Spleen (tissue), 7 donors: ENCODE measurements at regions not wholly inside any gene's neighbourhood (a gene's known extent, or its start where the extent isn't known, plus 50 kb on each side); places are given as distances from the start of the nearest gene placed in this dataset.

Source experiments
- POLR2A ChIP-seq, 3 donors: fragments of 450-650 bp; IDR thresholded peaks; one replicate each; pipeline ENCODE4 v1.5.1; 2017; ENCODE audit warnings: antibody characterized with exemption in 3 of 3, mild to moderate bottlenecking in 1 of 3
- TF ChIP-seq, protein P1 (sequence below), 11 experiments: fragments of 200-600 bp in 7 of 11; fragments of 450-650 bp in 4 of 11; sonication (generic) in 4 of 11; IDR thresholded peaks in 8 of 11; conservative IDR thresholded peaks in 3 of 11; 1 replicate in 7 of 11; 2 replicates in 4 of 11; pipeline versions ENCODE4 v1.4.0 to v1.8.0; 2016 to 2021; ENCODE audit warnings: antibody characterized with exemption in 11 of 11, inconsistent platforms in 4 of 11, mild to moderate bottlenecking in 1 of 11
- donor health status: DM: no; HTN: no; CAD: no; lungs with moderate emphysema.
- donor health status: DM: no; HTN: no; CAD: no.
- donor health status: DM: no; HTN: no; CAD: no.

DNA sequence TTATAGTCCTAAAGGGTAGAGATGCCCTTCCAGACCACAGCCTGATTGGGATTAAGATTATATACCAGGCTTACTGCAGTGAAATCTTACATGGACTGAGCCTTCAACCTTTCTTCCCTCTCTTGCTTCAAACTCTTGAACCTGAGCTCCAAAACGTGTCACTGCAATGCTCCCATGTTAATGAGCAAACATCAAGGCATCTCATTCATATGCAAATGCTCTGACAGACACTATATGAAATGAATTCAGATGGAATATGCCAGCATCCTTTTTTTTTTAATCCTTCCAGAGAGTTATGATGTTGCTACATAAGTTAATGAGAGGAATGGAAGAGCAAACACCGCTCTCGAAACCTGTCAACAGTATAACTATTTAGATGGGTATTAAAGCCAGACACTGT lies 611.9 kb upstream of the CDH11 start:
- no peak for TF ChIP-seq POLR2A (IDR thresholded peaks at IDR 0.05)
- TF ChIP-seq, protein P1, sequence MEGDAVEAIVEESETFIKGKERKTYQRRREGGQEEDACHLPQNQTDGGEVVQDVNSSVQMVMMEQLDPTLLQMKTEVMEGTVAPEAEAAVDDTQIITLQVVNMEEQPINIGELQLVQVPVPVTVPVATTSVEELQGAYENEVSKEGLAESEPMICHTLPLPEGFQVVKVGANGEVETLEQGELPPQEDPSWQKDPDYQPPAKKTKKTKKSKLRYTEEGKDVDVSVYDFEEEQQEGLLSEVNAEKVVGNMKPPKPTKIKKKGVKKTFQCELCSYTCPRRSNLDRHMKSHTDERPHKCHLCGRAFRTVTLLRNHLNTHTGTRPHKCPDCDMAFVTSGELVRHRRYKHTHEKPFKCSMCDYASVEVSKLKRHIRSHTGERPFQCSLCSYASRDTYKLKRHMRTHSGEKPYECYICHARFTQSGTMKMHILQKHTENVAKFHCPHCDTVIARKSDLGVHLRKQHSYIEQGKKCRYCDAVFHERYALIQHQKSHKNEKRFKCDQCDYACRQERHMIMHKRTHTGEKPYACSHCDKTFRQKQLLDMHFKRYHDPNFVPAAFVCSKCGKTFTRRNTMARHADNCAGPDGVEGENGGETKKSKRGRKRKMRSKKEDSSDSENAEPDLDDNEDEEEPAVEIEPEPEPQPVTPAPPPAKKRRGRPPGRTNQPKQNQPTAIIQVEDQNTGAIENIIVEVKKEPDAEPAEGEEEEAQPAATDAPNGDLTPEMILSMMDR (IDR thresholded peaks at IDR 0.05 in 8 of 11, conservative IDR thresholded peaks at IDR 0.05 in 3 of 11), result no peak
